ENCODE measurements at regions not wholly inside any gene's neighbourhood (a gene's known extent, or its start where the extent isn't known, plus 50 kb on each side); places are given as distances from the start of the nearest gene placed in this dataset.

DNA sequence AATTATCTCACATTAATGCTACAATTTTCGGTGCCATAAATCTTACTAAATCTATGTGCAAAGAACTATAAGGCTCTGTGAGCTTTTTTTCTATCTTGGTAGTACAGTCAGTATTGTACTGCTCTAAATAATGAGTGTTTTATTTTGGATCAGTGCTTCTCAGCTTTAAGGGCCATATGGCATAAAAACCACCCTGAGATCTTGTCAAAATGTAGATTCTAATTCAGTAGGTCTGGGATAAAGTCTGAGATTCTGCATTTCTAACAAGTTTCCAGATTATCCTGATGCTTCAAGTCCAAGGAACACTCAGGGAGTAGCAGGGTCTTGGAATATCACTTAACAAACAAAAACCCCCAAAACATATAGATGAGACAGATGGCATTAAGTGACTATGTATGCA lies 486.5 kb downstream of the GRXCR1 start:
- WGBS, 2 donors = 78 to 80% methylated on average over 1 of the region's 1 CpG
- DNase-seq (ENCODE audit: low spot score in 2 of 2) = no peak
- TF ChIP-seq POLR2A (IDR thresholded peaks at IDR 0.05) (no peak), CTCF (IDR thresholded peaks at IDR 0.05) (no peak)
- intact Hi-C loops (cut with DNase I; ENCODE audit: low total_unique reads) = no loop called here
- no peak overlapping the region for H3K4me3 ChIP-seq (ENCODE audit: low read depth, poor library complexity, severe bottlenecking)

GRCh38 chr4:43380093-43380492 lies 487.6 kb downstream of the GRXCR1 start:
- TF ChIP-seq CTCF (IDR thresholded peaks at IDR 0.05) = no peak
- TF ChIP-seq POLR2A (IDR thresholded peaks at IDR 0.05) = no peak
- WGBS, 2 donors = 58 to 63% methylated on average over 2 of the region's 2 CpGs

GRCh38 chr4:43391069-43391468 lies 498.6 kb downstream of the GRXCR1 start:
- no peak for TF ChIP-seq CTCF (IDR thresholded peaks at IDR 0.05)
- no peak for TF ChIP-seq POLR2A (IDR thresholded peaks at IDR 0.05)
- no peak overlapping the region for H3K4me3 ChIP-seq (ENCODE audit: low read depth, poor library complexity, severe bottlenecking)
- intact Hi-C loops (cut with DNase I; ENCODE audit: low total_unique reads) = no loop called here
- 22 to 27% methylated on average over 1 of the region's 1 CpG for WGBS, 2 donors
- DNase-seq (ENCODE audit: low spot score in 2 of 2) = no peak

More at GRCh38 chr4:43380093-43380492, 487.6 kb downstream of the GRXCR1 start:
- intact Hi-C loops (cut with DNase I; ENCODE audit: low total_unique reads) = no loop called here
- no peak overlapping the region for H3K4me3 ChIP-seq (ENCODE audit: low read depth, poor library complexity, severe bottlenecking)
- DNase-seq (ENCODE audit: low spot score in 2 of 2) = no peak

DNA sequence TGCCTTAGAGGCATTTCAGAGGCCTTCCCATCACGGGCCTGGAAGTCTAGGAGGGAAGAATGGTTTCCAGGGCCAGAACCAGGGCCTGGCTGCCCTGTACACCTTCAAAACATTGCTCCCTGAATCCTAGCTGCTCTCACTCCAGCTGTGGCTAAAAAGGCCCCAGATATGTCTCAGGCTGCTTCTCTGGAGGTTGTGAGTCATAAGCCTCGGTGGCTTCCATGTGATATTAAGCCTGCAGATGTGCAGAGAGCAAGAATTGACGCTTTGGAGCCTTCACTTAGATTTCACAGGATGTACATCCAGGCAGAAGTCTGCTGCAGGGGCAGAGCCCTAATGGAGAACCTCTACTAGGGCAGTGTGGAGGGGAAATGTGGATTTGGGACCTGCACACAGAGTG lies 502.5 kb downstream of the GRXCR1 start:
- intact Hi-C loops (cut with DNase I; ENCODE audit: low total_unique reads) = no loop called here

DNA sequence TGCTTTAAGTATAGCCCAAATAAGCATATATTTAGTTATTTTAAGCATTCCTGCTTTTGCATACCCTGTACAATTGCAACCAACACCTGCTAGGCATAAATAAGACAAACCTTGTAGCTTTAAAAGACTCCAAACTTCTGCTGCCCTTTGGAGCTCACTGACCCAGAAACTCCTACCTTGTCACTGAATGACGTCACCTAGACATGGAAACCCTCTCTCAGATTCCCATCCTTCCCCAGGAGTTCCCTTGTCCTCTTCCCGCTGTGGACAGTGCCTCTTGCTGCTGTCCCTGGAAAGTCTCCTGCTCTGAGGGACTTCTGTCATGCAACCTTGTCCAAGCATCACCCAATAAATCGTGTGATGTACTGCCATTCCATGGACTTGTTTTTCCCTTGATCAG lies 507.2 kb downstream of the GRXCR1 start:
- 73 to 77% methylated on average over 3 of the region's 3 CpGs for WGBS, 2 donors
- intact Hi-C loops (cut with DNase I; ENCODE audit: low total_unique reads) = no loop called here
- no peak for TF ChIP-seq CTCF (IDR thresholded peaks at IDR 0.05)
- TF ChIP-seq POLR2A (IDR thresholded peaks at IDR 0.05) = no peak
- no peak for DNase-seq (ENCODE audit: low spot score in 2 of 2)
- H3K4me3 ChIP-seq (ENCODE audit: low read depth, poor library complexity, severe bottlenecking) = no peak overlapping the region

More for the DNA sequence above, 502.5 kb downstream of the GRXCR1 start:
- TF ChIP-seq CTCF (IDR thresholded peaks at IDR 0.05) (no peak), POLR2A (IDR thresholded peaks at IDR 0.05) (no peak)
- WGBS, 2 donors = 53 to 80% methylated on average over 3 of the region's 3 CpGs
- DNase-seq (ENCODE audit: low spot score in 2 of 2) = no peak
- H3K4me3 ChIP-seq (ENCODE audit: low read depth, poor library complexity, severe bottlenecking) = no peak overlapping the region

GRCh38 chr4:43402393-43402792 lies 509.9 kb downstream of the GRXCR1 start:
- no peak for DNase-seq (ENCODE audit: low spot score in 2 of 2)
- 82 to 89% methylated on average over 1 of the region's 1 CpG for whole genome bisulfite sequencing, 2 donors

More at GRCh38 chr4:43402393-43402792, 509.9 kb downstream of the GRXCR1 start:
- intact Hi-C loops (cut with DNase I; ENCODE audit: low total_unique reads) = no loop called here
- TF ChIP-seq POLR2A (IDR thresholded peaks at IDR 0.05) (no peak), CTCF (IDR thresholded peaks at IDR 0.05) (no peak)
- H3K4me3 ChIP-seq (ENCODE audit: low read depth, poor library complexity, severe bottlenecking) = no peak overlapping the region
